Mesendoderm (in vitro differentiated cells): ENCODE measurements at regions not wholly inside any gene's neighbourhood (a gene's known extent, or its start where the extent isn't known, plus 50 kb on each side); places are given as distances from the start of the nearest gene placed in this dataset.

Source experiments
- DNase-seq: peaks from one replicate; pipeline ENCODE4 v3.0.0; 2013
- H2AK5ac ChIP-seq: 2 replicates; pipeline ENCODE4 v1.6.1; 2013; ENCODE audit warnings: low read length, inconsistent platforms
- H2BK120ac ChIP-seq: 2 replicates; pipeline ENCODE4 v1.6.1; 2013; ENCODE audit warnings: low read depth, mild to moderate bottlenecking, low read length, moderate library complexity, mixed read lengths
- H2BK15ac ChIP-seq: replicated peaks from 2 replicates; pipeline ENCODE4 v1.6.1; 2013; ENCODE audit warnings: low read depth, mild to moderate bottlenecking, moderate library complexity
- H2BK5ac ChIP-seq: 2 replicates; pipeline ENCODE4 v1.6.1; 2013; ENCODE audit warnings: low read length, inconsistent platforms
- H3K18ac ChIP-seq: 2 replicates; pipeline ENCODE4 v1.6.1; 2013; ENCODE audit warnings: mild to moderate bottlenecking, low read length, mixed read lengths
- H3K23ac ChIP-seq: one replicate; pipeline ENCODE4 v1.6.1; 2013; ENCODE audit warnings: low read length
- H3K27ac ChIP-seq: 2 replicates; pipeline ENCODE4 v1.5.1; 2013; ENCODE audit warnings: low read depth, mild to moderate bottlenecking, inconsistent platforms, low read length, moderate library complexity
- H3K27me3 ChIP-seq: 2 replicates; pipeline ENCODE4 v1.6.1; 2013; ENCODE audit warnings: low read length, control low read depth, mild to moderate bottlenecking, inconsistent platforms; ENCODE audit not compliant: insufficient read depth, poor library complexity
- H3K36me3 ChIP-seq: 2 replicates; pipeline ENCODE4 v1.6.1; 2013; ENCODE audit warnings: low read length, inconsistent platforms; ENCODE audit not compliant: control insufficient read depth, insufficient read depth
- H3K4ac ChIP-seq: one replicate; pipeline ENCODE4 v1.6.1; 2013; ENCODE audit warnings: low read depth, mild to moderate bottlenecking, low read length, moderate library complexity
- H3K4me1 ChIP-seq: 2 replicates; pipeline ENCODE4 v1.6.1; 2013; ENCODE audit warnings: low read depth, low read length, inconsistent platforms; ENCODE audit not compliant: control insufficient read depth
- H3K4me2 ChIP-seq: 2 replicates; pipeline ENCODE4 v1.6.1; 2013; ENCODE audit warnings: low read length
- H3K4me3 ChIP-seq: 2 replicates; pipeline ENCODE4 v1.5.1; 2013; ENCODE audit warnings: mild to moderate bottlenecking, low read length
- H3K56ac ChIP-seq: one replicate; pipeline ENCODE4 v1.6.1; 2013; ENCODE audit warnings: low read length
- H3K79me1 ChIP-seq: 2 replicates; pipeline ENCODE4 v1.6.1; 2013; ENCODE audit warnings: low read length, inconsistent platforms
- H3K79me2 ChIP-seq: 2 replicates; pipeline ENCODE4 v1.6.1; 2013; ENCODE audit warnings: mild to moderate bottlenecking, low read length; ENCODE audit not compliant: control insufficient read depth, insufficient read depth
- H3K9ac ChIP-seq: 2 replicates; pipeline ENCODE4 v1.6.1; 2013; ENCODE audit warnings: low read length, inconsistent platforms
- H4K5ac ChIP-seq: one replicate; pipeline ENCODE4 v1.6.1; 2013; ENCODE audit warnings: low read length
- H4K8ac ChIP-seq: one replicate; pipeline ENCODE4 v1.6.1; 2013; ENCODE audit warnings: low read depth, mild to moderate bottlenecking, control low read depth, low read length, moderate library complexity
- WGBS: extraction: QIAGEN DNeasy Blood & Tissue Kit; methylation state at CpG from one replicate; pipeline ENCODE4 v1.1.7; 2013; ENCODE audit warnings: low lambda C conversion rate, missing lambda C conversion rate; ENCODE audit not compliant: insufficient coverage; ENCODE audit errors: extremely low coverage; 5-methylcytosine and 5-hydroxymethylcytosine counted together

- no peak for DNase-seq
- WGBS, result no CpG with 5 or more reads among the region's 12 CpGs
- Histone ChIP-seq H2BK5ac (no peak overlapping the region), H3K4ac (no peak overlapping the region), H3K23ac (no peak overlapping the region), H2BK120ac (no peak overlapping the region), H3K4me1 (no peaks in the 10 kb centered on the region), H4K5ac (no peak overlapping the region), H3K79me1 (no peaks in the 10 kb centered on the region), H3K18ac (no peak overlapping the region), H3K27me3 (no peaks in the 10 kb centered on the region), H3K9ac (no peak overlapping the region), H2BK15ac (no peak overlapping the region), H3K4me3 (no peak overlapping the region), H2AK5ac (no peak overlapping the region), H3K56ac (no peak overlapping the region), H3K79me2 (no peaks in the 10 kb centered on the region), H4K8ac (no peak overlapping the region), H3K4me2 (no peak overlapping the region), H3K27ac (no peak overlapping the region), H3K36me3 (no peaks in the 10 kb centered on the region)
Measured at GRCh38 chr7:156499247-156499881, 141.2 kb upstream of the RNF32 start.

DNA sequence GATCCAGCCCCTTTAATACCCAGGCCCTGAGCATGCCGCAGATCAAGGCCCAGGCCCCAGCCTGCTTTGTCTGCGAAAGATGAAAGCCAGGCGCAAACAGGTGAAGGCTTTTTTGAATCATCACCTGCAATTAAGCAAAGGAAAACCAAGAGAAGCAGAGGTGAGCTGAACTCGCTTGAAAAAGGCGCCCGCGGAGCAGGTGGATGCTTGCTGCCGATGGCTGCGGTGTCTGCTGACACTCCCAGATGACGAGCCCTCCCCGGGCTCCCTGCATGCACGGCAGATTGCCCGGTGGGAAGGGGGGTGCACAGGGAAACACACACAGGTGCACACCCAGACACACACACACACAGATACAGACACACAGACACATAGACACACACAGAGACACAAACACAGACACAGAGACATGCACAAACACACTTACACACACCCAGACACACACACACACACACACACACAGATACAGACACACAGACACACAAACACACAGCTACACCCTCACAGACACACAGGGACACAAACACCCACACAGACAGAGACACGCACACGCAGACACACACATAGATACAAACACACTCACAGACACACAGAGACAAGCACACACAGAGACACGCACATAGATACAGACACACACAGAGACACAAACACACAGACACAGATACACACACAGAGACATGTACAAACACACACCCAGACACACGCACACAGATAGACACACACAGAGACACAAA is 142.6 kb upstream of the RNF32 start:
- no peak overlapping the region for H3K4ac ChIP-seq
- H4K8ac ChIP-seq, result no peak overlapping the region
- no peaks in the 10 kb centered on the region for H3K4me1 ChIP-seq
- H3K4me2 ChIP-seq, result no peak overlapping the region
- no peak overlapping the region for H3K56ac ChIP-seq
- no peak overlapping the region for H3K27ac ChIP-seq
- H3K27me3 ChIP-seq, result no peaks in the 10 kb centered on the region
- H3K18ac ChIP-seq, result no peak overlapping the region
- H3K23ac ChIP-seq, result no peak overlapping the region
- no peak overlapping the region for H2BK5ac ChIP-seq
- H2BK120ac ChIP-seq, result no peak overlapping the region
- H3K79me2 ChIP-seq, result no peaks in the 10 kb centered on the region
- H3K4me3 ChIP-seq, result no peak overlapping the region
- no peak overlapping the region for H3K9ac ChIP-seq
- no peaks in the 10 kb centered on the region for H3K79me1 ChIP-seq
- DNase-seq, result no peak
- no peak overlapping the region for H2BK15ac ChIP-seq
- no peak overlapping the region for H4K5ac ChIP-seq
- no peaks in the 10 kb centered on the region for H3K36me3 ChIP-seq
- H2AK5ac ChIP-seq, result no peak overlapping the region
- no CpG with 5 or more reads among the region's 17 CpGs for WGBS

DNA sequence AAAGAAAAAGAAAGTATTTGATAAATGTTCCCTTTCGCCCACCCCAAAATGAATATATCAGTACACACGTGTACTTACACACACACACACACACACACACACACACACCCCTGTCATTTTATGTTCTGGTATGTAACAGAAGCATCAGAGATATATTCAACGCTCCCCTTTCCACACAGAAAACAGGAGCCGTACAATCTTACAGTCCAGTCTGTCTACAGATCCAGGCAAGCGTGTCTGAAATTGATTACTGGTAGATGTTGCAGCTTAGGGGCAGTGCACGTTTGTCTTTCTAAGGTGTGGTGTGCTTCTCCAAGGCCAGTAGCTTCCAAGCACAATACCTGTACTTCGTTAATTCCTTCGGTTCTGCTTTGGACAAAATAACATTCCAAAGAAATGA is 143.7 kb upstream of the RNF32 start:
- Histone ChIP-seq H4K8ac (no peak overlapping the region), H2BK5ac (no peak overlapping the region), H3K79me2 (no peaks in the 10 kb centered on the region), H3K27ac (no peak overlapping the region), H3K18ac (no peak overlapping the region), H4K5ac (no peak overlapping the region), H3K9ac (no peak overlapping the region), H3K27me3 (no peaks in the 10 kb centered on the region), H3K4me3 (no peak overlapping the region), H3K4ac (no peak overlapping the region), H2BK120ac (no peak overlapping the region), H3K4me1 (no peaks in the 10 kb centered on the region), H3K56ac (no peak overlapping the region), H2AK5ac (no peak overlapping the region), H3K4me2 (no peak overlapping the region), H2BK15ac (no peak overlapping the region), H3K36me3 (no peaks in the 10 kb centered on the region), H3K23ac (no peak overlapping the region), H3K79me1 (no peaks in the 10 kb centered on the region)
- WGBS, result no CpG with 5 or more reads among the region's 8 CpGs
- no peak for DNase-seq

- H3K79me1 ChIP-seq, result no peaks in the 10 kb centered on the region
- no peak overlapping the region for H2BK5ac ChIP-seq
- H3K4ac ChIP-seq, result no peak overlapping the region
- no CpG with 5 or more reads among the region's 8 CpGs for WGBS
- no peak overlapping the region for H4K5ac ChIP-seq
- no peak overlapping the region for H3K4me2 ChIP-seq
- H3K4me3 ChIP-seq, result no peak overlapping the region
- no peak overlapping the region for H3K27ac ChIP-seq
- H3K9ac ChIP-seq, result no peak overlapping the region
- no peaks in the 10 kb centered on the region for H3K4me1 ChIP-seq
- H2AK5ac ChIP-seq, result no peak overlapping the region
- no peak overlapping the region for H4K8ac ChIP-seq
- DNase-seq, result no peak
- no peak overlapping the region for H3K56ac ChIP-seq
- no peaks in the 10 kb centered on the region for H3K36me3 ChIP-seq
- H3K79me2 ChIP-seq, result no peaks in the 10 kb centered on the region
- no peak overlapping the region for H2BK120ac ChIP-seq
- H2BK15ac ChIP-seq, result no peak overlapping the region
- no peaks in the 10 kb centered on the region for H3K27me3 ChIP-seq
- no peak overlapping the region for H3K18ac ChIP-seq
- no peak overlapping the region for H3K23ac ChIP-seq
Measured at GRCh38 chr7:156496363-156496769, 144.2 kb upstream of the RNF32 start.

GRCh38 chr7:156494960-156495359 is 145.6 kb upstream of the RNF32 start:
- WGBS, result no CpG with 5 or more reads among the region's 5 CpGs
- Histone ChIP-seq H3K4ac (no peak overlapping the region), H4K5ac (no peak overlapping the region), H2BK15ac (no peak overlapping the region), H3K18ac (no peak overlapping the region), H3K4me2 (no peak overlapping the region), H3K4me1 (no peaks in the 10 kb centered on the region), H4K8ac (no peak overlapping the region), H3K36me3 (no peaks in the 10 kb centered on the region), H3K27ac (no peak overlapping the region), H3K4me3 (no peak overlapping the region), H3K23ac (no peak overlapping the region), H2AK5ac (no peak overlapping the region), H3K79me1 (no peaks in the 10 kb centered on the region), H2BK120ac (no peak overlapping the region), H3K27me3 (no peaks in the 10 kb centered on the region), H3K56ac (no peak overlapping the region), H2BK5ac (no peak overlapping the region), H3K79me2 (no peaks in the 10 kb centered on the region), H3K9ac (no peak overlapping the region)
- no peak for DNase-seq

DNA sequence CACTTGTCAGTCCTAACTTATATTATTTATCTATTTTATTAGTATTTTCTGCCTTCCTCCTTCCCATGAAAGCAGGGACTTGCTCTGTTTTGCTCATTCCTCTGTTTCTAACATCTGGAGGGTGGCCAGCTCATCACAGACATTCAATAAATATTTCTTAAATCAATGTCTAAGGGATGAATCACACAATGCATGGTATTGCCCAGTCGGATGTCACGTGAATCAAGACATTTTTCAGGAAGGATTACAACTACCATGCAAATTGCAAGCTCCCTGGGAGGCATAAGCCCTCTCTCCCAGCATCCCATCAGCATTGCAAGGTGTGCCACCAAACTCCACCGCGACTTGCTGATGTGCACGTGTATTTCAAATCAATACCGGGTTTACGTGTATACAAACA is 146.6 kb upstream of the RNF32 start:
- no peak overlapping the region for H3K23ac ChIP-seq
- H3K79me1 ChIP-seq, result no peaks in the 10 kb centered on the region
- H3K79me2 ChIP-seq, result no peaks in the 10 kb centered on the region
- H2BK120ac ChIP-seq, result no peak overlapping the region
- no CpG with 5 or more reads among the region's 7 CpGs for WGBS
- no peaks in the 10 kb centered on the region for H3K4me1 ChIP-seq
- H4K8ac ChIP-seq, result no peak overlapping the region
- H2AK5ac ChIP-seq, result no peak overlapping the region
- no peak overlapping the region for H2BK15ac ChIP-seq
- no peaks in the 10 kb centered on the region for H3K27me3 ChIP-seq
- no peak overlapping the region for H3K27ac ChIP-seq
- no peak overlapping the region for H2BK5ac ChIP-seq
- no peak overlapping the region for H3K9ac ChIP-seq
- no peak overlapping the region for H3K4me3 ChIP-seq
- H3K56ac ChIP-seq, result no peak overlapping the region
- DNase-seq, result no peak
- no peaks in the 10 kb centered on the region for H3K36me3 ChIP-seq
- no peak overlapping the region for H3K18ac ChIP-seq
- no peak overlapping the region for H3K4me2 ChIP-seq
- no peak overlapping the region for H3K4ac ChIP-seq
- no peak overlapping the region for H4K5ac ChIP-seq
